ENCODE measurements at regions not wholly inside any gene's neighbourhood (a gene's known extent, or its start where the extent isn't known, plus 50 kb on each side); places are given as distances from the start of the nearest gene placed in this dataset.

DNA sequence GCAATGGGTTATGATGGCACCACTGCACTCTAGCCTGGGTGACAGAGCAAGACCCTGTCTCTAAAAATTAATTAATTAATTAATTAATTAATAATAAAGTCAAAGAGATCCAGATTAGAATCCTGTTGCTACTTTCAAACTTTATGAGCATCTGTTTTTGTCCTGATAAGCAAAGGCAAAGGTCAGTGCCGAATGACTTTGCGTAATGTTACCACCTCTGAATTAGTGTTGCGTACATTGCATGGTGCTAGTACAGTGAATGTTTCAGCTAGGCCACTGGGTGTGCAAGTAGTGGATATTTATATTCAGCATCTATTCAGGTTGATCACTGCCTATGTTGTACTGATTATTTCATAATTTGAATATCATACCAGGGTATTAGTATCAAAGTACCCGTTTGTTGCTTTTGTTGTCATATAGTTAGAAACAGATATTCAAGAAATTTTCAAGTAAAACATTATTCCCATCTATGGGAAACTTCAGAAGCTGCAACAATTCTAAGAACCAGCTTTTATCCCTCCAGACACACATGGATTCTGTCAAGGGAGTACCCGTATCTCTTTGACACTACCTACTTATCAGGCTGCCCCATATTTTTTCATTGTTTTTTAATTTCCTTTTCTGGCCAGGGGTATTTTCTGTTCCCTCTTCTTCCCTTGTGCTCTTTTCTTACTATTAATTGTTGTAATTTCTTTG lies 127.1 kb upstream of the GRM7 start:
- Mint-ChIP-seq H3K27ac (no peak overlapping the region), H3K27me3 (ENCODE audit: low read depth) (peaks cover 8% of the 10 kb centered on the region), H3K9me3 (no peaks in the 10 kb centered on the region), H3K4me1 (peaks cover 6% of the 10 kb centered on the region), H3K36me3 (ENCODE audit: low read depth) (no peaks in the 10 kb centered on the region), H3K4me3 (no peak overlapping the region)
- TF ChIP-seq, protein P1, sequence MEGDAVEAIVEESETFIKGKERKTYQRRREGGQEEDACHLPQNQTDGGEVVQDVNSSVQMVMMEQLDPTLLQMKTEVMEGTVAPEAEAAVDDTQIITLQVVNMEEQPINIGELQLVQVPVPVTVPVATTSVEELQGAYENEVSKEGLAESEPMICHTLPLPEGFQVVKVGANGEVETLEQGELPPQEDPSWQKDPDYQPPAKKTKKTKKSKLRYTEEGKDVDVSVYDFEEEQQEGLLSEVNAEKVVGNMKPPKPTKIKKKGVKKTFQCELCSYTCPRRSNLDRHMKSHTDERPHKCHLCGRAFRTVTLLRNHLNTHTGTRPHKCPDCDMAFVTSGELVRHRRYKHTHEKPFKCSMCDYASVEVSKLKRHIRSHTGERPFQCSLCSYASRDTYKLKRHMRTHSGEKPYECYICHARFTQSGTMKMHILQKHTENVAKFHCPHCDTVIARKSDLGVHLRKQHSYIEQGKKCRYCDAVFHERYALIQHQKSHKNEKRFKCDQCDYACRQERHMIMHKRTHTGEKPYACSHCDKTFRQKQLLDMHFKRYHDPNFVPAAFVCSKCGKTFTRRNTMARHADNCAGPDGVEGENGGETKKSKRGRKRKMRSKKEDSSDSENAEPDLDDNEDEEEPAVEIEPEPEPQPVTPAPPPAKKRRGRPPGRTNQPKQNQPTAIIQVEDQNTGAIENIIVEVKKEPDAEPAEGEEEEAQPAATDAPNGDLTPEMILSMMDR (IDR thresholded peaks at IDR 0.05; ENCODE audit: unreplicated experiment in 3 of 3), result no peak

DNA sequence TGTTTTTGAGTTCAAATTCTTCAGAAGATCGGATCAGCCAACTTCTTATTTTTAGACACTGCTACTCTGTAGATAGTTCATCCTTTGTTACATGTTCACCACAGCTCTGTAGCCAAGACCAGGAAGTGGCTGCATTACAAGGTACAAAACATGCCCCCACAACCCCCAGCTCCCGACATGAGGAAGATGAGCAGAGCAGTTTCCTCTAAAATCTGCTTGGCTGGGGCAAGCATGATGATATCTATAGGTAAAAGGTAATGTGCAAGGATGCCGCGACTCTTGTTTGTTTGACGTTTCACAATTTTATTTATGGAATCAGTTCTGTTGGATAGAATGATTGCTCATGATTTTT lies 126.5 kb upstream of the GRM7 start:
- H3K4me1 Mint-ChIP-seq, result peaks cover 6% of the 10 kb centered on the region
- H3K27ac Mint-ChIP-seq, result no peak overlapping the region
- H3K36me3 Mint-ChIP-seq (ENCODE audit: low read depth), result no peaks in the 10 kb centered on the region
- no peak overlapping the region for H3K4me3 Mint-ChIP-seq
- H3K9me3 Mint-ChIP-seq, result no peaks in the 10 kb centered on the region
- TF ChIP-seq, protein P1 (IDR thresholded peaks at IDR 0.05; ENCODE audit: unreplicated experiment in 3 of 3), result no peak
- peaks cover 12% of the 10 kb centered on the region for H3K27me3 Mint-ChIP-seq (ENCODE audit: low read depth)

DNA sequence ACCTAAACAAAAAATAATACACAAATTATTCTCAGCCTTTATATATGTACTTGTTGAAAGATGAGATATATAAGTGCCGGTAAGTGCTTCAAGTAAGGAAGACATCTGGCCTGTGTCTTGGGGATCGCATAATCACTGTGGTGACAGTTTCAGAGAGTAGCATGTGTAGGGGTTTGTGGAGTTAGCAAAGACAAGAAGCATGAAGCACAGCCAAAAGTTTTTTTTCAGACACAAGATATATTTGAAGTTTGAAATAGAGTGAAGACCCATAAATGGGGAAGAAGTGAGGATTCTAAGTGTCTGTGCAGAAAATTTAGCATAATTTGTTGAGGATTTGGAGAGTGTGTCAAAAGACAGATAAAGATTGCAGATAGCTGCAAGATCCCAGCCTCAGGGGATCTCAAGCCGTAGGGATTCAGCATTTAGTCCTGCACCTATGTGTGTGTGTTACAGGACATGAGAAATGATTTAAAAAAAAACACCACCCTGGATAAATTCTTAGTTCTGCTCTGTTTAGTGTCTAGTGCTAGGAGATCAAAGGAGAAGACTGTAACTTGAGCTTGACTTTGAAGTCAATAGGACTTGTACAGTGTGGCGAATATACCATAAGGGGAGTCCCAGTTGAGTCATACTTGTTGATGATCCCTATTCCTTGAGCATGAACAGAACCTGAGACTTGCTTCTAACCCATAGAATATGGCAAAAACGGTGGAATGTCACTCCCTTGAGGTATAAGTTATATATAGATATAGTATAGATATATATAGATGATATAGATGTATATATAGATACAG lies 123.9 kb upstream of the GRM7 start:
- H3K27ac Mint-ChIP-seq, result no peak overlapping the region
- peaks cover 6% of the 10 kb centered on the region for H3K4me1 Mint-ChIP-seq
- no peak overlapping the region for H3K4me3 Mint-ChIP-seq
- H3K9me3 Mint-ChIP-seq, result no peaks in the 10 kb centered on the region
- TF ChIP-seq, protein P1 (IDR thresholded peaks at IDR 0.05; ENCODE audit: unreplicated experiment in 3 of 3), result no peak
- H3K36me3 Mint-ChIP-seq (ENCODE audit: low read depth), result no peaks in the 10 kb centered on the region
- peaks cover 8% of the 10 kb centered on the region for H3K27me3 Mint-ChIP-seq (ENCODE audit: low read depth)

DNA sequence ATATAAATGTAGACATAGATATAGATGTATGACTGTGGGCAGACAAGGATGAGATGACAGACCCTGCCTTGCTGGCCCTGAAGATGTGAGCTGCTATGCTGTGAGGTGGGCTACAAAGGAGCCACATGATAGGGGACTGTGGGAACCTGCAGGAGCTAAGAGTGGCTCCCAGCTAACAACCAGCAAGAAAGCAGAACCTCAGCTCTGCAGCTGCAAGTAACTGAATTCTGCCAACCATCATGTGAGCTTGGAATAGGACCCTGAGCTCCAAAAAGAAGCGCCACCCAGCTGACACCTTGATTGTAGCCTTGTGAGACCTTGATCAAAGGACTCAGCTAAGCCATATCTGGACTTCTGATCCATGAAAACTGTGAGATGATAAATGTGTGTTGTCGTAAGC lies 123.3 kb upstream of the GRM7 start:
- Mint-ChIP-seq H3K4me3 (no peak overlapping the region), H3K9me3 (no peaks in the 10 kb centered on the region), H3K27me3 (ENCODE audit: low read depth) (peaks cover 5% of the 10 kb centered on the region), H3K36me3 (ENCODE audit: low read depth) (no peaks in the 10 kb centered on the region), H3K4me1 (peaks cover 6% of the 10 kb centered on the region), H3K27ac (no peak overlapping the region)
- TF ChIP-seq, protein P1 (IDR thresholded peaks at IDR 0.05; ENCODE audit: unreplicated experiment in 3 of 3), result no peak

DNA sequence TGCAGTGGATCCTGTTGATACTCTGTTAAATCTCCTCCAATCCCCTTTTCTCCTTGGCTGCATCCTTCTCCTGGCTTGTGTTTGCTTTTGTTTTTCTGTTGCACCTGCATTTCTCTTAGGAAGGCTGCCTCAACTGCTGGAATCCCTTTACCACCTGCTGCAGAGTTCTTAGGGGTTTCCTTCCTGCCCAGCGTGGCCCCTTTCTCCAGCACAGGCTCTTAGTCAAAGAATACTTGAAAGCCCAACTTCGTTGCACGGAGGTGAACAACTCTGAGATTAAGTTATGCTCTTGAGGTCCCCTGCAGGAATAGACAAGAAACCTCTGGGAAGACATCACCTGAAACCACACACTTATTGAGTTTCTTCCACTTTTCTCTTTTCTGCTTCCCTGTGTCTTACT lies 121.6 kb upstream of the GRM7 start:
- Mint-ChIP-seq H3K36me3 (ENCODE audit: low read depth) (no peaks in the 10 kb centered on the region), H3K4me1 (peaks cover 6% of the 10 kb centered on the region), H3K27ac (no peak overlapping the region), H3K27me3 (ENCODE audit: low read depth) (peaks cover 5% of the 10 kb centered on the region), H3K4me3 (no peak overlapping the region), H3K9me3 (no peaks in the 10 kb centered on the region)
- TF ChIP-seq, protein P1 (IDR thresholded peaks at IDR 0.05; ENCODE audit: unreplicated experiment in 3 of 3), result no peak
